HG02610 (cell line): ENCODE measurements at regions not wholly inside any gene's neighbourhood (a gene's known extent, or its start where the extent isn't known, plus 50 kb on each side); places are given as distances from the start of the nearest gene placed in this dataset.

ENCODE experiments used
- ATAC-seq: cut with Tn5 transposase; IDR thresholded peaks from one replicate; pipeline ENCODE4 v1.9.1; 2021; ENCODE audit warnings: mild to moderate bottlenecking, moderate library complexity; ENCODE audit not compliant: unreplicated experiment

- ATAC-seq, result no peak
Measured at GRCh38 chr9:10961883-10962282, 349.1 kb upstream of the PTPRD start.

GRCh38 chr9:10983251-10983650 lies 370.4 kb upstream of the PTPRD start:
- no peak for ATAC-seq

- ATAC-seq, result no peak
Measured at GRCh38 chr9:10999646-11000045, 386.8 kb upstream of the PTPRD start.

- no peak for ATAC-seq
Measured at GRCh38 chr9:11001546-11001945, 388.7 kb upstream of the PTPRD start.

GRCh38 chr9:11002705-11003104 lies 389.9 kb upstream of the PTPRD start:
- no peak for ATAC-seq

GRCh38 chr9:11003836-11004235 lies 391.0 kb upstream of the PTPRD start:
- ATAC-seq, result no peak

- ATAC-seq, result no peak
Measured at GRCh38 chr9:11011696-11012095, 398.9 kb upstream of the PTPRD start.

- no peak for ATAC-seq
Measured at GRCh38 chr9:11016081-11016480, 403.3 kb upstream of the PTPRD start.

GRCh38 chr9:11023201-11023600 lies 410.4 kb upstream of the PTPRD start:
- no peak for ATAC-seq

- ATAC-seq, result no peak
Measured at GRCh38 chr9:11025775-11026174, 413.0 kb upstream of the PTPRD start.

- ATAC-seq, result no peak
Measured at GRCh38 chr9:11038366-11038765, 425.6 kb upstream of the PTPRD start.

GRCh38 chr9:11039006-11039405 lies 426.2 kb upstream of the PTPRD start:
- no peak for ATAC-seq

GRCh38 chr9:11045589-11045988 lies 432.8 kb upstream of the PTPRD start:
- no peak for ATAC-seq

GRCh38 chr9:11063263-11063662 lies 450.5 kb upstream of the PTPRD start:
- ATAC-seq, result no peak

- ATAC-seq, result no peak
Measured at GRCh38 chr9:11064909-11065308, 452.1 kb upstream of the PTPRD start.

- ATAC-seq, result no peak
Measured at GRCh38 chr9:11072176-11072575, 459.4 kb upstream of the PTPRD start.

GRCh38 chr9:11086561-11086960 lies 473.8 kb upstream of the PTPRD start:
- ATAC-seq, result no peak

- ATAC-seq, result no peak
Measured at GRCh38 chr9:11088821-11089374, 476.1 kb upstream of the PTPRD start.

GRCh38 chr9:11092974-11093373 lies 480.2 kb upstream of the PTPRD start:
- ATAC-seq, result no peak

GRCh38 chr9:11097020-11097419 lies 484.2 kb upstream of the PTPRD start:
- no peak for ATAC-seq

- ATAC-seq, result no peak
Measured at GRCh38 chr9:11103525-11103924, 490.7 kb upstream of the PTPRD start.

- ATAC-seq, result no peak
Measured at GRCh38 chr9:11107196-11107595, 494.4 kb upstream of the PTPRD start.

- ATAC-seq, result no peak
Measured at GRCh38 chr9:11128156-11128555, 515.4 kb upstream of the PTPRD start.

GRCh38 chr9:11135851-11136250 lies 523.0 kb upstream of the PTPRD start:
- ATAC-seq, result no peak
